NCI-H128 (cell line): ENCODE measurements at regions not wholly inside any gene's neighbourhood (a gene's known extent, or its start where the extent isn't known, plus 50 kb on each side); places are given as distances from the start of the nearest gene placed in this dataset.
"Not testable (repeated sequence)": the region's sequence is repeated elsewhere in the genome, so short reads cannot be mapped to it uniquely, and the experiment has no call there.

Experiments used
- DNase-seq: peaks from one replicate; lab custom pipeline; 2025; ENCODE audit not compliant: unreplicated experiment; lab: John Stamatoyannopoulos, UW

DNA sequence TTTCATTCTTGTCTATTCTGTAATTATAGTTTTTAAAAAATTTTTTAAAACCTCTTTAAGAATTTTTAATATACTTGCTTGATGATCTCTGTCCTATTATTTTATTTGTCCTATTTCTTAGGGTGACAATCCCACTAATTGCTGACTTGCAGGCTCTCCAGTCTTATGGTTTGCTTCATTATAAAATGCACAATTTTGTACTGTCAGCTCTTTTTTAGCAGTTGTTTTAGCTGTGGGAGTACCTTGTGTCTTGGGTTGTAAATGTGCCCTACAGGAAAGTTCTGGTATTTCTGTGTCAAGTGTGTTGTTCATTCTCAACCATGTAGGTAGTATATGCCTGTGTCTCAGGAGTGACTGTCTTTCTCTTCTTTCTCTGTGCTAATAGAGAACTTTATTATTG is 118.2 kb upstream of the IL15 start:
- no peak for DNase-seq

DNA sequence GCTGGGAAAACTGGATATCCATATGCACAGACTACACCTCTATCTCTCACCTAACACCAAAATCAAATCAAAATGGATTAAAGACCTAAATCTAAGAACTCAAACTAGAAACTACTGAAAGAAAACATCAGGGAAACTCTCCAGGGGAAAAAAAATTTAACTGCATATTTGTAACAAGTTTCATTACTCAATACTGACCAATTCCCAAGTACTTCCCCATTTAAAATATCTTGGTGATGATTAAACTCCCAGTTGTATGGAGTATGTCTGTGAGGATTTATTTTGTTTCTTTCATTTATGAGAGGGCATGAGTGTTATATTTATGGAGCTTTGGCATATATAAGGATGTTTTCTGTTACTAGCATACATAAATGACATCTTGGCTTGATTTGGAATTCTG is 112.3 kb upstream of the IL15 start:
- DNase-seq, result no peak

DNA sequence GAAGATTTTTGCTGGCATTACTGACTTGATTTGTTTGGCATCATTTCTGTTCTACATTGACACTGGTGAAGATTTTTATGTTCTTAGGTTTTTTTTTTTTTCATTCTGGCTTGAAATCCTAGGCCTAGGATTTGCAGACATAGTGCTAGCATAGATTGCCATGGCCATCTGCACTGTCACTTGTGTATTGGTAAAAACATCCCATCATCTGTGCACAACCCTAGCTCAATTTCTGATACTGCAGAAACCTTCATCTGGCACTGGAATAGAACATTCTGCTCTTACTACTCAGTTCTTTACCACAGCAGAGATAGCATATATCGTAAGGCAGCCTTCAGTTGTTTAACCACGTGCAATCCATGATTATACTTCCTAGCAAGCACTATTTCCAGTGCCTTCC is 111.5 kb upstream of the IL15 start:
- no peak for DNase-seq

DNA sequence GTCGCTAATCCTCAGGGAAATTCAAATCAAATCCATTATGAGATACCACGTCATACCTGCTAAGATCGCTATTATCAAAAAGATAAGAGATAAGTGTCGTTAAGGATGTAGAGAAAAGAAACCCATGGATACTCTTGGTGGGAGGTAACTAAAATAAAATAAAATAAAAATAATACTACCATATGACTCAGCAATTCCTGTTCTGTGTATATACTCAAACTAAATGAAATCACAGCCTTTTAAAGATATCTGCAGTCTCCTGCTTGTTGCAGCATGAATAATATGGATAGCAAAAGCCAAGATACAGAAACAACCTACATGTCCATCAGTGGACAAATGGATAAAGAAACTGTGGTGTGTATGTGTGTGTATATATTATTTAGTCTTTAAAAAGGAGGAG is 105.8 kb upstream of the IL15 start:
- DNase-seq, result no peak

GRCh38 chr4:141534985-141535384 is 101.4 kb upstream of the IL15 start:
- no peak for DNase-seq

DNA sequence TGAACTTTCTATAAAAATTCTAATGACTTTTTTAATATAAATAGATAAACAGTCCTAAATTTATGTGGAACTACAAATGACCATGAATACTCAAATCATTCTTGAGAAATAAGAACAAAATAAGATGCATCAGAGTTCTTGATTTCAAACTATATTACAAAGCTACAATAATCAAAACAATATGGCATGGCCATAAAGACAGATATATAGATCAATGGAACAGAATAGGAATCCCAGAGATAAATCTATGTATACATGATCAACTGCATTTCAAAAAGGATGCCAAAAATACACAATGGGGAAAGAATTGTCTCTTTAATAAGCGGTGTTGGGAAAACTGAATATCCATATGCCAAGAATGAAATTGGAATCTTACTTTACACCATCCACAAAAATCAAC is 98.4 kb upstream of the IL15 start:
- no peak for DNase-seq

- DNase-seq, result no peak
Measured at GRCh38 chr4:141540643-141541042, 95.7 kb upstream of the IL15 start.

- no peak for DNase-seq
Measured at GRCh38 chr4:141541851-141542250, 94.5 kb upstream of the IL15 start.

- DNase-seq, result no peak
Measured at GRCh38 chr4:141543176-141543575, 93.2 kb upstream of the IL15 start.

- DNase-seq, result no peak
Measured at GRCh38 chr4:141543706-141544105, 92.7 kb upstream of the IL15 start.

GRCh38 chr4:141548791-141549190 is 87.6 kb upstream of the IL15 start:
- no peak for DNase-seq

- no peak for DNase-seq
Measured at GRCh38 chr4:141560056-141560455, 76.3 kb upstream of the IL15 start.

DNA sequence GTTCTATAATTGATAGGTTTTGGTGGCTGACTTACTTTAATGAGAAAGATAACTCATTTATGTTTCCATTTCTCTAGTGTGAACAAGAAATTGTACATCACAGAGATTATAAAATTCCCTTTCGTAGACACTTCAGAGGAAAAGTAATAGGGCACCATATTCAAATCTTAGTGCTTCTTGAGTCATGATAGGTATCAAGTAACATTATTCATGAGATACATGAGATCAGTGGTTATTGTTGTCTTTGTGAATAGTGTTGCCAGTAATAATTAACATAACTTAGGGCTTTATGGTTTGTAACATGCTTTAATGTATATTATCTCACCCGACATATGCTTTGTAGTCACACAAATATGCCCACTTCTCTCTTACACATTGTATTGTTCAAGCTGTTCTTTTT is 73.7 kb upstream of the IL15 start:
- no peak for DNase-seq

DNA sequence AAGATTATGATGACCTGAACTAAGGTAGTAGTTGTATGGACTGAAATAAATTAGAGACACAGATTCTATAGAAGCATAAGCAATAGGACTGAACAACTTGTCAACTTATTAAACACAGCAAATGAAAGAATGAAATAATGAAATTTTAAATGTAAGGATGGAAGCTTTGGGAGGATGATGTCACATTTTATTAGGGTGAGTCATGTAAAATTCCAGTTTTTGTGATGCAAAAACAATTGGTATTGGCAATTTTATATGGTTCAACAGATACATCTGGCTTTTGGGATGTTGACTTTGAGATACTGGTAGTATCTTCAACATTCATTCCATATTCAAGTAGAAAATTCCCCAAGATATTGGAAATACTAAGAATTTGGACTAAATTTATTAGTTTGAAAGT is 72.7 kb upstream of the IL15 start:
- no peak for DNase-seq

DNA sequence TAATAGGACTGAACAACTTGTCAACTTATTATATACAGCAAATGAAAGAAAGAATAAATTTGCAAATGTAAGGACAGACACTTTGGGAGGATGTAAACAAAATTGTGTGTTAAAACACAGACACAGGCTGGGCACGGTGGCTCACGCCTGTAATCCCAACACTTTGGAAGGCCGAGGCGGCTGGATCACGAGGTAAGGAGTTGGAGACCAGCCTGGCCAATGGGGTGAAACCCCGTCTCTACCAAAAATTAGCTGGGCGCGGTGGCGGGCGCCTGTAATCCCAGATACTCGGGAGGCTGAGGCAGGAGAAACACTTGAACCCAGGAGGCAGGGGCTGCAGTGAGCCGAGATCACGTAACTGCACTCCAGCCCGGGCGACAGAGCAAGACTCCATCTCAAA is 71.4 kb upstream of the IL15 start:
- DNase-seq, result not testable (repeated sequence)

- DNase-seq, result no peak
Measured at GRCh38 chr4:141565379-141566089, 70.8 kb upstream of the IL15 start.

DNA sequence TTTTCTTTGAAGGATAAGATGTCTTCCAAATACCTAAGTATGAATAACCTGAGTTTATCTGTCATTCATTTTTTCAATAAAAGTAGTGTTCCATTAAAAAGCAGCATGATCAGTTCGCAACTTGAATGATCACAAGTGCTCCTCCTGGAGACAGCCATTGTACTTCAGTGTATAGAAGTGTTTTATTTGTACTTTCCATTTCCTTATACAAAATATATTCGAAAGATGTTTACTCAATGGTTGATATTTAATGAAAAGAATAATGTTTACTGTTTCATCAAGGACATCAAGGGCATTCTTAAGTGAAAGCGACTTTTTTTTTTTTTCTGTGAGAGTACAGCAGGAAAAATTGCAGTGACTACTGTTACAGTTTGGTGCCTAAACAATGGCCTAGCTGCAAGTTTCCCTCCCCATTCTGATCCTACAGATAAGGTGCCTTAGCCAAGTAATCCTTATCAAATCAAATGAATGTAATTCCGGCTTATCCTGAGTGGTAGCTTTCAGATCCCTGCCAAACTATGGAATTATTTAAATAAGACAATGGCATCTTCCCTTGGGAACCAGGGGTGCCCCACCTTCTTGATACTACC is 69.0 kb upstream of the IL15 start:
- no peak for DNase-seq

DNA sequence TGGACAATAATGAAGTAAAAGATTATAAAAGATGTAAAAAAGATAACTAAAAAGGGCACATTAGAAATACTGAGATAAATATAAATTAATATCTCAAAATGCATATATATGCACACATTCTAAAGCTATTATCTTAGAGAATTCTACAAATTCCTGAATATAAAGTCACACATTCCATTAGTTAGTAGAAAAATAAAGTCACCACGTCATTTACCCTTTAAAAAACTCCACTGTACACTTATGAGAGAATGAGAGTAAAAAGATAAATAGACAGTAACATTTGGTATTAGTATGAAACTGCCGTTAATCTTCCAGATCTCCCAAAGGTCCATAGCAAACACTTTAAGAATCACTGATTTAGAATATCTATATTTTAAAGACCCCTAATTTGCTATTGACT is 67.2 kb upstream of the IL15 start:
- DNase-seq, result no peak

DNA sequence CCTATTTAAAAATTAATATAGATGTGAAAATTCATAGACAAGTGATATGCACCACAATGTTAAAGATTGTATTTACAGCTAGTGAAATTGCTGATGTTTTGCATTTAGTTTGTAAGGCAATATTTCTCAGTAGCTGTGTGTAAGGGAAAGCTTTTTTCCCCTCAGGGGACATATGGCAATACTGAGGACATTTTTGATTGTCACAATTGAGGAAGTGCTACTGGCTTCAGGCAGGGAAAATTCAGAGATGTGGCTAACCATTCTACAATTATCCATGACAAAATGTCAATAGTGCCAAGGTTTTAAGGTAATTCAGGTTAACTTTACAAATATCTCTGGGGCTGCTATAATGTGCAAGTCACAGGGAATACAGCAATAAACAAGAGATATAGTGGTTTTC is 66.1 kb upstream of the IL15 start:
- DNase-seq, result no peak

- DNase-seq, result no peak
Measured at GRCh38 chr4:141571362-141571761, 65.0 kb upstream of the IL15 start.

GRCh38 chr4:141571793-141572192 is 64.6 kb upstream of the IL15 start:
- DNase-seq, result no peak

DNA sequence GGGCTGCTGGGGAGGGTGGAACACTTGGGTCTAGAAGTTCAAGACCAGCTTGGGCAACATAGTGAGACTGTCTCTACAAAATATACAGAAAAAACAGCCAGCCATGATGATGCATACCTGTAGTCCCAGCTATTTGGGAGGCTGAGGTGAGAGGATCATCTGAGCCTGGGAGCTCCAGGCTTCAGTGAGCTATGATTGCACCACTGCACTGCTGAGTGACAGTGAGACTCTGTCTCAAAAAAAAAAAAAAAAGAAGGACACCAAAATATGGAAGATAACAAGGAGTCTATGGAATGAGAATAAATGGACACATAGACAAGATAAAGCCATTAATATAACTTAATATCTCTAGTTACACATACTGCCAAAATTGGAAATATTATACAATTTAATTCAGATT is 62.7 kb upstream of the IL15 start:
- no peak for DNase-seq

- no peak for DNase-seq
Measured at GRCh38 chr4:141575884-141576283, 60.5 kb upstream of the IL15 start.
